ENCODE measurements at regions not wholly inside any gene's neighbourhood (a gene's known extent, or its start where the extent isn't known, plus 50 kb on each side); places are given as distances from the start of the nearest gene placed in this dataset.

- POLR2A ChIA-PET, result no interaction called here
Measured at GRCh38 chr2:11993749-11994148, 247.3 kb downstream of the LPIN1 start.

GRCh38 chr2:11995456-11995855 lies 249.0 kb downstream of the LPIN1 start:
- Histone ChIP-seq H3K9me3 (replicated peaks; ENCODE audit: control insufficient read depth, insufficient read depth, low read length) (no peaks in the 10 kb centered on the region), H3K4me3 (replicated peaks in 1 of 3; ENCODE audit: insufficient read depth in 1 of 3, low read depth in 1 of 3, low read length in 3 of 3) (no peak overlapping the region), H4K20me1 (replicated peaks; ENCODE audit: control insufficient read depth, extremely low read depth, insufficient read depth, low read length) (no peaks in the 10 kb centered on the region), H3K36me3 (ENCODE audit: control insufficient read depth in 2 of 2, extremely low read depth in 1 of 2, insufficient read depth in 2 of 2, low read length in 2 of 2) (no peaks in the 10 kb centered on the region), H3K27me3 (ENCODE audit: control insufficient read depth in 2 of 2, insufficient read depth in 2 of 2, low read length in 2 of 2) (no peaks in the 10 kb centered on the region), H2AFZ (ENCODE audit: low read depth, low read length) (no peak overlapping the region), H3K4me2 (ENCODE audit: insufficient read depth, low read length) (peak overlapping the region; percentile 74), H3K27ac (ENCODE audit: insufficient read depth, low read depth, low read length) (no peak overlapping the region), H3K9me1 (replicated peaks; ENCODE audit: control insufficient read depth, extremely low read depth, insufficient read depth, low read length) (no peaks in the 10 kb centered on the region), H3K79me2 (ENCODE audit: control insufficient read depth, insufficient read depth, low read length) (no peaks in the 10 kb centered on the region), H3K4me1 (ENCODE audit: control insufficient read depth, extremely low read depth, insufficient read depth, low read length) (peaks cover 12% of the 10 kb centered on the region), H3K9ac (replicated peaks; ENCODE audit: extremely low read depth, insufficient read depth, low read length) (no peak overlapping the region)
- peak; percentile 8 for TF ChIP-seq JUN (IDR thresholded peaks at IDR 0.05; ENCODE audit: borderline replicate concordance, insufficient read depth, insufficient read length, low read depth)
- TF ChIP-seq, protein P1, sequence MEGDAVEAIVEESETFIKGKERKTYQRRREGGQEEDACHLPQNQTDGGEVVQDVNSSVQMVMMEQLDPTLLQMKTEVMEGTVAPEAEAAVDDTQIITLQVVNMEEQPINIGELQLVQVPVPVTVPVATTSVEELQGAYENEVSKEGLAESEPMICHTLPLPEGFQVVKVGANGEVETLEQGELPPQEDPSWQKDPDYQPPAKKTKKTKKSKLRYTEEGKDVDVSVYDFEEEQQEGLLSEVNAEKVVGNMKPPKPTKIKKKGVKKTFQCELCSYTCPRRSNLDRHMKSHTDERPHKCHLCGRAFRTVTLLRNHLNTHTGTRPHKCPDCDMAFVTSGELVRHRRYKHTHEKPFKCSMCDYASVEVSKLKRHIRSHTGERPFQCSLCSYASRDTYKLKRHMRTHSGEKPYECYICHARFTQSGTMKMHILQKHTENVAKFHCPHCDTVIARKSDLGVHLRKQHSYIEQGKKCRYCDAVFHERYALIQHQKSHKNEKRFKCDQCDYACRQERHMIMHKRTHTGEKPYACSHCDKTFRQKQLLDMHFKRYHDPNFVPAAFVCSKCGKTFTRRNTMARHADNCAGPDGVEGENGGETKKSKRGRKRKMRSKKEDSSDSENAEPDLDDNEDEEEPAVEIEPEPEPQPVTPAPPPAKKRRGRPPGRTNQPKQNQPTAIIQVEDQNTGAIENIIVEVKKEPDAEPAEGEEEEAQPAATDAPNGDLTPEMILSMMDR (IDR thresholded peaks at IDR 0.05; ENCODE audit: extremely low read depth in 1 of 2, insufficient read depth in 1 of 2, low read depth in 1 of 2, low read length in 2 of 2), result no peak
- no peak for TF ChIP-seq POLR2A (IDR thresholded peaks at IDR 0.05; ENCODE audit: low read depth, low read length)
- no peak for TF ChIP-seq GATA2 (IDR thresholded peaks at IDR 0.05; ENCODE audit: insufficient read depth, insufficient read length, low read depth, low read length)
- no peak for TF ChIP-seq POLR2AphosphoS5 (IDR thresholded peaks at IDR 0.05; ENCODE audit: insufficient read depth, low read depth, low read length)
- TF ChIP-seq, protein P2, sequence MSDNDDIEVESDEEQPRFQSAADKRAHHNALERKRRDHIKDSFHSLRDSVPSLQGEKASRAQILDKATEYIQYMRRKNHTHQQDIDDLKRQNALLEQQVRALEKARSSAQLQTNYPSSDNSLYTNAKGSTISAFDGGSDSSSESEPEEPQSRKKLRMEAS (IDR thresholded peaks at IDR 0.05; ENCODE audit: insufficient read depth, insufficient read length), result no peak
- no peak for TF ChIP-seq MYC (IDR thresholded peaks at IDR 0.05; ENCODE audit: low read depth, low read length)
- peak; percentile 38 for TF ChIP-seq FOS (IDR thresholded peaks at IDR 0.05; ENCODE audit: borderline replicate concordance, insufficient read depth, low read length)
- no peak for TF ChIP-seq EZH2 (IDR thresholded peaks at IDR 0.05; ENCODE audit: borderline replicate concordance, low read depth, low read length, severe bottlenecking)
- DNase-seq (ENCODE audit: low read depth, low spot score) (peak; percentile 30), FAIRE-seq (peak; percentile 69)
- ChIA-PET CTCF (interaction anchor here (0.7 kb wide), 1 partner anchor 10 kb away, joined by 3 read pairs; no protein-coding TSS in a partner anchor), POLR2A (no interaction called here)
- intact Hi-C loops (cut with micrococcal nuclease), result loop anchor here (1.0 to 5.0 kb wide), 2 partner anchors 29 to 133 kb away; no protein-coding TSS in a partner anchor
- dilution Hi-C loops (cut with MboI; ENCODE audit: extremely low pct_ligation_motif_present, low sequenced_read_pairs), result no loop called here
- BruUV-seq (replicated peaks), result no TSS peak

More at GRCh38 chr2:11993749-11994148, 247.3 kb downstream of the LPIN1 start:
- Histone ChIP-seq H3K4me3 (replicated peaks in 1 of 3; ENCODE audit: insufficient read depth in 1 of 3, low read depth in 1 of 3, low read length in 3 of 3) (no peak overlapping the region), H3K4me1 (ENCODE audit: control insufficient read depth, extremely low read depth, insufficient read depth, low read length) (peaks cover 12% of the 10 kb centered on the region), H2AFZ (ENCODE audit: low read depth, low read length) (no peak overlapping the region), H3K79me2 (ENCODE audit: control insufficient read depth, insufficient read depth, low read length) (no peaks in the 10 kb centered on the region), H3K4me2 (ENCODE audit: insufficient read depth, low read length) (no peak overlapping the region), H3K9ac (replicated peaks; ENCODE audit: extremely low read depth, insufficient read depth, low read length) (no peak overlapping the region), H3K9me3 (replicated peaks; ENCODE audit: control insufficient read depth, insufficient read depth, low read length) (no peaks in the 10 kb centered on the region), H3K27ac (ENCODE audit: insufficient read depth, low read depth, low read length) (no peak overlapping the region), H3K27me3 (ENCODE audit: control insufficient read depth in 2 of 2, insufficient read depth in 2 of 2, low read length in 2 of 2) (no peaks in the 10 kb centered on the region), H3K9me1 (replicated peaks; ENCODE audit: control insufficient read depth, extremely low read depth, insufficient read depth, low read length) (no peaks in the 10 kb centered on the region), H4K20me1 (replicated peaks; ENCODE audit: control insufficient read depth, extremely low read depth, insufficient read depth, low read length) (no peaks in the 10 kb centered on the region), H3K36me3 (ENCODE audit: control insufficient read depth in 2 of 2, extremely low read depth in 1 of 2, insufficient read depth in 2 of 2, low read length in 2 of 2) (no peaks in the 10 kb centered on the region)
- dilution Hi-C loops (cut with MboI; ENCODE audit: extremely low pct_ligation_motif_present, low sequenced_read_pairs), result no loop called here
- intact Hi-C loops (cut with micrococcal nuclease), result no loop called here
- TF ChIP-seq MYC (IDR thresholded peaks at IDR 0.05; ENCODE audit: low read depth, low read length) (no peak), FOS (IDR thresholded peaks at IDR 0.05; ENCODE audit: borderline replicate concordance, insufficient read depth, low read length) (no peak), JUN (IDR thresholded peaks at IDR 0.05; ENCODE audit: borderline replicate concordance, insufficient read depth, insufficient read length, low read depth) (no peak), GATA2 (IDR thresholded peaks at IDR 0.05; ENCODE audit: insufficient read depth, insufficient read length, low read depth, low read length) (no peak)
- no TSS peak for BruUV-seq (replicated peaks)
- DNase-seq (ENCODE audit: low read depth, low spot score) (no peak), FAIRE-seq (no peak)
- CTCF ChIA-PET, result no interaction called here

Measured in endothelial cell of umbilical vein (primary cell).